Gastrocnemius medialis (tissue), 4 donors: ENCODE measurements at regions not wholly inside any gene's neighbourhood (a gene's known extent, or its start where the extent isn't known, plus 50 kb on each side); places are given as distances from the start of the nearest gene placed in this dataset.

Experiments
- POLR2A ChIP-seq, 2 donors: fragments of 450-650 bp; IDR thresholded peaks; one replicate each; pipeline ENCODE4 v1.6.1; 2017; ENCODE audit warnings: antibody characterized with exemption in 2 of 2, mild to moderate bottlenecking in 2 of 2, moderate library complexity in 2 of 2
- TF ChIP-seq, protein P1 (sequence below), 5 experiments: fragments of 450-650 bp in 3 of 5; fragments of 200-600 bp in 2 of 5; sonication (generic) in 2 of 5; IDR thresholded peaks in 4 of 5; conservative IDR thresholded peaks in 1 of 5; 1 replicate in 4 of 5; 2 replicates in 1 of 5; pipeline ENCODE4 v1.5.1; 2016 to 2019; ENCODE audit warnings: antibody characterized with exemption in 5 of 5, mild to moderate bottlenecking in 3 of 5, moderate library complexity in 3 of 5

- TF ChIP-seq POLR2A (IDR thresholded peaks at IDR 0.05), result no peak
- TF ChIP-seq, protein P1, sequence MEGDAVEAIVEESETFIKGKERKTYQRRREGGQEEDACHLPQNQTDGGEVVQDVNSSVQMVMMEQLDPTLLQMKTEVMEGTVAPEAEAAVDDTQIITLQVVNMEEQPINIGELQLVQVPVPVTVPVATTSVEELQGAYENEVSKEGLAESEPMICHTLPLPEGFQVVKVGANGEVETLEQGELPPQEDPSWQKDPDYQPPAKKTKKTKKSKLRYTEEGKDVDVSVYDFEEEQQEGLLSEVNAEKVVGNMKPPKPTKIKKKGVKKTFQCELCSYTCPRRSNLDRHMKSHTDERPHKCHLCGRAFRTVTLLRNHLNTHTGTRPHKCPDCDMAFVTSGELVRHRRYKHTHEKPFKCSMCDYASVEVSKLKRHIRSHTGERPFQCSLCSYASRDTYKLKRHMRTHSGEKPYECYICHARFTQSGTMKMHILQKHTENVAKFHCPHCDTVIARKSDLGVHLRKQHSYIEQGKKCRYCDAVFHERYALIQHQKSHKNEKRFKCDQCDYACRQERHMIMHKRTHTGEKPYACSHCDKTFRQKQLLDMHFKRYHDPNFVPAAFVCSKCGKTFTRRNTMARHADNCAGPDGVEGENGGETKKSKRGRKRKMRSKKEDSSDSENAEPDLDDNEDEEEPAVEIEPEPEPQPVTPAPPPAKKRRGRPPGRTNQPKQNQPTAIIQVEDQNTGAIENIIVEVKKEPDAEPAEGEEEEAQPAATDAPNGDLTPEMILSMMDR (IDR thresholded peaks at IDR 0.05 in 4 of 5, conservative IDR thresholded peaks at IDR 0.05 in 1 of 5), result no peak
These were observed 128.6 kb upstream of the LIPC start for GRCh38 chr15:58303236-58303635.
